A204.1 (cell line): ENCODE measurements at regions not wholly inside any gene's neighbourhood (a gene's known extent, or its start where the extent isn't known, plus 50 kb on each side); places are given as distances from the start of the nearest gene placed in this dataset.

Source experiments
- FAIRE-seq: peaks from 2 replicates; lab custom pipeline; 2012; peaks lifted over from hg19 to GRCh38; lab: Jason Lieb, UNC

GRCh38 chr9:90259311-90260246 lies 383.0 kb downstream of the DIRAS2 start:
- no peak for FAIRE-seq

GRCh38 chr9:90261698-90262097 lies 380.9 kb downstream of the DIRAS2 start:
- no peak for FAIRE-seq

- FAIRE-seq = no peak
Observed at GRCh38 chr9:90268613-90269012, 374.0 kb downstream of the DIRAS2 start.

GRCh38 chr9:90271707-90272106 lies 370.9 kb downstream of the DIRAS2 start:
- FAIRE-seq = no peak

GRCh38 chr9:90274725-90275124 lies 367.9 kb downstream of the DIRAS2 start:
- no peak for FAIRE-seq

GRCh38 chr9:90285946-90286345 lies 356.7 kb downstream of the DIRAS2 start:
- no peak for FAIRE-seq

GRCh38 chr9:90287567-90288274 lies 354.9 kb downstream of the DIRAS2 start:
- FAIRE-seq = no peak

- FAIRE-seq = no peak
Observed at GRCh38 chr9:90288275-90288639, 354.4 kb downstream of the DIRAS2 start.

- no peak for FAIRE-seq
Observed at GRCh38 chr9:90290716-90291485, 351.7 kb downstream of the DIRAS2 start.

GRCh38 chr9:90296539-90296938 lies 346.1 kb downstream of the DIRAS2 start:
- FAIRE-seq = no peak

- no peak for FAIRE-seq
Observed at GRCh38 chr9:90299968-90300367, 342.7 kb downstream of the DIRAS2 start.

- no peak for FAIRE-seq
Observed at GRCh38 chr9:90300611-90301276, 341.9 kb downstream of the DIRAS2 start.

GRCh38 chr9:90301277-90301653 lies 341.4 kb downstream of the DIRAS2 start:
- no peak for FAIRE-seq

- FAIRE-seq = no peak
Observed at GRCh38 chr9:90303655-90304054, 339.0 kb downstream of the DIRAS2 start.

- FAIRE-seq = no peak
Observed at GRCh38 chr9:90306158-90306557, 336.5 kb downstream of the DIRAS2 start.

- FAIRE-seq = no peak
Observed at GRCh38 chr9:90307167-90307833, 335.3 kb downstream of the DIRAS2 start.

GRCh38 chr9:90307891-90308290 lies 334.7 kb downstream of the DIRAS2 start:
- FAIRE-seq = no peak

GRCh38 chr9:90308691-90309090 lies 333.9 kb downstream of the DIRAS2 start:
- no peak for FAIRE-seq

GRCh38 chr9:90309809-90310520 lies 332.7 kb downstream of the DIRAS2 start:
- FAIRE-seq = no peak

- no peak for FAIRE-seq
Observed at GRCh38 chr9:90310521-90310876, 332.1 kb downstream of the DIRAS2 start.

- FAIRE-seq = no peak
Observed at GRCh38 chr9:90311811-90312210, 330.8 kb downstream of the DIRAS2 start.
